ENCODE measurements at regions not wholly inside any gene's neighbourhood (a gene's known extent, or its start where the extent isn't known, plus 50 kb on each side); places are given as distances from the start of the nearest gene placed in this dataset.

GRCh38 chr22:34283844-34284243 lies 363.6 kb upstream of the LARGE1 start:
- intact Hi-C loops (cut with DNase I, micrococcal nuclease) = no loop called here
- Histone ChIP-seq H3K27ac (ENCODE audit: low read depth in 1 of 2, low read length in 2 of 2) (no peak overlapping the region), H3K4me1 (ENCODE audit: insufficient read depth, low read length) (no peaks in the 10 kb centered on the region), H3K36me3 (ENCODE audit: insufficient read depth, low read length) (no peaks in the 10 kb centered on the region), H3K27me3 (ENCODE audit: control insufficient read depth in 1 of 2, insufficient read depth in 2 of 2, low read length in 2 of 2) (no peaks in the 10 kb centered on the region), H3K9me3 (ENCODE audit: control insufficient read depth in 1 of 2, insufficient read depth in 1 of 2, low read length in 2 of 2) (peaks cover 0 to 4% of the 10 kb centered on the region in 2 experiments), H3K4me3 (ENCODE audit: low read length) (no peak overlapping the region)
- no peak overlapping the region for H3K27ac Mint-ChIP-seq
- no peak for TF ChIP-seq CTCF (IDR thresholded peaks at IDR 0.05)
- DNase-seq (no peak), ATAC-seq (ENCODE audit: poor library complexity) (no peak)
- no peaks in the 10 kb centered on the region for H3K36me3 Mint-ChIP-seq (ENCODE audit: low read depth)
- H3K4me1 Mint-ChIP-seq (ENCODE audit: low read depth) = no peaks in the 10 kb centered on the region
- H3K9me3 Mint-ChIP-seq = no peaks in the 10 kb centered on the region
- POLR2A ChIA-PET = no interaction called here
- H3K27me3 Mint-ChIP-seq = peaks cover 4% of the 10 kb centered on the region
- no peak overlapping the region for H3K4me3 Mint-ChIP-seq
- CTCF ChIA-PET = no interaction called here

- H3K36me3 ChIP-seq (ENCODE audit: insufficient read depth, low read length) = no peaks in the 10 kb centered on the region
- H3K27me3 ChIP-seq (ENCODE audit: control insufficient read depth in 1 of 2, insufficient read depth in 2 of 2, low read length in 2 of 2) = no peaks in the 10 kb centered on the region
- H3K27ac ChIP-seq (ENCODE audit: low read depth in 1 of 2, low read length in 2 of 2) = no peak overlapping the region
- no peak for ATAC-seq (ENCODE audit: poor library complexity)
- intact Hi-C loops (cut with DNase I, micrococcal nuclease) = no loop called here
- H3K4me3 ChIP-seq (ENCODE audit: low read length) = no peak overlapping the region
- no peak for TF ChIP-seq CTCF (IDR thresholded peaks at IDR 0.05)
- no peak for DNase-seq
- no peaks in the 10 kb centered on the region for H3K9me3 ChIP-seq (ENCODE audit: control insufficient read depth in 1 of 2, insufficient read depth in 1 of 2, low read length in 2 of 2)
- no peaks in the 10 kb centered on the region for H3K9me3 Mint-ChIP-seq
- no peak overlapping the region for H3K27ac Mint-ChIP-seq
- ChIA-PET POLR2A (no interaction called here), CTCF (no interaction called here)
- H3K4me1 Mint-ChIP-seq (ENCODE audit: low read depth) = no peaks in the 10 kb centered on the region
- no peak overlapping the region for H3K4me3 Mint-ChIP-seq
- H3K27me3 Mint-ChIP-seq = peaks cover 6% of the 10 kb centered on the region
- no peaks in the 10 kb centered on the region for H3K36me3 Mint-ChIP-seq (ENCODE audit: low read depth)
- no peaks in the 10 kb centered on the region for H3K4me1 ChIP-seq (ENCODE audit: insufficient read depth, low read length)
Observed at GRCh38 chr22:34293324-34293723, 373.0 kb upstream of the LARGE1 start.

- DNase-seq = no peak
- no peak for ATAC-seq (ENCODE audit: poor library complexity)
- H3K27ac ChIP-seq (ENCODE audit: low read depth in 1 of 2, low read length in 2 of 2) = no peak overlapping the region
- CTCF ChIA-PET = no interaction called here
- Mint-ChIP-seq H3K27me3 (no peaks in the 10 kb centered on the region), H3K4me3 (no peak overlapping the region), H3K36me3 (ENCODE audit: low read depth) (no peaks in the 10 kb centered on the region), H3K4me1 (ENCODE audit: low read depth) (no peaks in the 10 kb centered on the region), H3K9me3 (no peaks in the 10 kb centered on the region), H3K27ac (no peak overlapping the region)
- POLR2A ChIA-PET = no interaction called here
- no peaks in the 10 kb centered on the region for H3K27me3 ChIP-seq (ENCODE audit: control insufficient read depth in 1 of 2, insufficient read depth in 2 of 2, low read length in 2 of 2)
- TF ChIP-seq CTCF (IDR thresholded peaks at IDR 0.05) = no peak
- no peak overlapping the region for H3K4me3 ChIP-seq (ENCODE audit: low read length)
- no peaks in the 10 kb centered on the region for H3K4me1 ChIP-seq (ENCODE audit: insufficient read depth, low read length)
- intact Hi-C loops (cut with DNase I, micrococcal nuclease) = no loop called here
- no peaks in the 10 kb centered on the region for H3K9me3 ChIP-seq (ENCODE audit: control insufficient read depth in 1 of 2, insufficient read depth in 1 of 2, low read length in 2 of 2)
- H3K36me3 ChIP-seq (ENCODE audit: insufficient read depth, low read length) = no peaks in the 10 kb centered on the region
Observed at GRCh38 chr22:34294476-34294875, 374.2 kb upstream of the LARGE1 start.
